OCI-LY3 (cell line): ENCODE measurements at regions not wholly inside any gene's neighbourhood (a gene's known extent, or its start where the extent isn't known, plus 50 kb on each side); places are given as distances from the start of the nearest gene placed in this dataset.

Experiments used
- H2AFZ ChIP-seq: fragments of 200-600, 300-600 bp; shearing (Covaris generic); 2 replicates; pipeline ENCODE4 v1.6.0; 2014; ENCODE audit warnings: antibody characterized with exemption, low read depth, low read length
- H3K27ac ChIP-seq: fragments of 200-600, 300-600 bp; sonication (generic); 2 replicates; pipeline ENCODE4 v1.5.1; 2014; ENCODE audit warnings: mild to moderate bottlenecking, low read length, moderate library complexity, mixed read lengths
- H3K27me3 ChIP-seq: fragments of 200-600, 300-600 bp; sonication (generic); 2 replicates; pipeline ENCODE4 v1.6.1; 2014; ENCODE audit warnings: low read depth, low read length, mixed read lengths
- H3K36me3 ChIP-seq: fragments of 200-600, 300-600 bp; sonication (generic); replicated peaks from 2 replicates; pipeline ENCODE3; 2014; ENCODE audit warnings: low read depth, low read length, mixed read lengths
- H3K4me1 ChIP-seq: fragments of 300-600, 200-600 bp; sonication (generic); 2 replicates; pipeline ENCODE4 v1.6.1; 2014; ENCODE audit warnings: low read length, mixed read lengths
- H3K4me2 ChIP-seq: fragments of 200-600, 300-600 bp; sonication (generic); 2 replicates; pipeline ENCODE4 v1.6.1; 2014; ENCODE audit warnings: low read length, mixed read lengths
- H3K4me3 ChIP-seq: fragments of 300-600, 200-600 bp; sonication (generic); 2 replicates; pipeline ENCODE4 v1.5.1; 2014; ENCODE audit warnings: antibody characterized with exemption, mild to moderate bottlenecking, low read length, moderate library complexity
- H3K79me2 ChIP-seq: fragments of 300-600, 200-600 bp; shearing (Covaris generic); 2 replicates; pipeline ENCODE4 v1.6.1; 2014; ENCODE audit warnings: mild to moderate bottlenecking, low read length, mixed read lengths
- H3K9ac ChIP-seq: fragments of 300-600, 200-600 bp; shearing (Covaris generic); 2 replicates; pipeline ENCODE4 v1.6.0; 2014; ENCODE audit warnings: mild to moderate bottlenecking, low read length, moderate library complexity
- H3K9me3 ChIP-seq: fragments of 200-600, 300-600 bp; shearing (Covaris generic); 2 replicates; pipeline ENCODE4 v1.6.1; 2014; ENCODE audit warnings: low read length, mixed read lengths; ENCODE audit not compliant: insufficient read depth
- H4K20me1 ChIP-seq: fragments of 200-600, 300-600 bp; sonication (generic); 2 replicates; pipeline ENCODE4 v1.6.1; 2016; ENCODE audit warnings: low read length, mixed read lengths; ENCODE audit not compliant: insufficient read depth
- EZH2phosphoT487 ChIP-seq: fragments of 200-600 bp; shearing (Covaris generic); IDR thresholded peaks from 2 replicates; pipeline ENCODE4 v1.6.1; 2018; ENCODE audit warnings: antibody characterized with exemption, mixed run types, low read depth
- TF ChIP-seq, protein P1 (sequence below): fragments of 200-600, 300-600 bp; sonication (generic); IDR thresholded peaks from 2 replicates; pipeline ENCODE4 v1.5.1; 2014; ENCODE audit warnings: antibody characterized with exemption, low read length, low read depth

- H3K27ac ChIP-seq = no peak overlapping the region
- H2AFZ ChIP-seq = no peak overlapping the region
- H3K9me3 ChIP-seq = no peaks in the 10 kb centered on the region
- no peaks in the 10 kb centered on the region for H3K4me1 ChIP-seq
- H3K4me3 ChIP-seq = no peak overlapping the region
- no peaks in the 10 kb centered on the region for H3K79me2 ChIP-seq
- H4K20me1 ChIP-seq = no peaks in the 10 kb centered on the region
- H3K27me3 ChIP-seq = no peaks in the 10 kb centered on the region
- H3K9ac ChIP-seq = no peak overlapping the region
- TF ChIP-seq, protein P1, sequence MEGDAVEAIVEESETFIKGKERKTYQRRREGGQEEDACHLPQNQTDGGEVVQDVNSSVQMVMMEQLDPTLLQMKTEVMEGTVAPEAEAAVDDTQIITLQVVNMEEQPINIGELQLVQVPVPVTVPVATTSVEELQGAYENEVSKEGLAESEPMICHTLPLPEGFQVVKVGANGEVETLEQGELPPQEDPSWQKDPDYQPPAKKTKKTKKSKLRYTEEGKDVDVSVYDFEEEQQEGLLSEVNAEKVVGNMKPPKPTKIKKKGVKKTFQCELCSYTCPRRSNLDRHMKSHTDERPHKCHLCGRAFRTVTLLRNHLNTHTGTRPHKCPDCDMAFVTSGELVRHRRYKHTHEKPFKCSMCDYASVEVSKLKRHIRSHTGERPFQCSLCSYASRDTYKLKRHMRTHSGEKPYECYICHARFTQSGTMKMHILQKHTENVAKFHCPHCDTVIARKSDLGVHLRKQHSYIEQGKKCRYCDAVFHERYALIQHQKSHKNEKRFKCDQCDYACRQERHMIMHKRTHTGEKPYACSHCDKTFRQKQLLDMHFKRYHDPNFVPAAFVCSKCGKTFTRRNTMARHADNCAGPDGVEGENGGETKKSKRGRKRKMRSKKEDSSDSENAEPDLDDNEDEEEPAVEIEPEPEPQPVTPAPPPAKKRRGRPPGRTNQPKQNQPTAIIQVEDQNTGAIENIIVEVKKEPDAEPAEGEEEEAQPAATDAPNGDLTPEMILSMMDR = no peak
- no peak for TF ChIP-seq EZH2phosphoT487
- H3K36me3 ChIP-seq = no peaks in the 10 kb centered on the region
- H3K4me2 ChIP-seq = no peak overlapping the region
Measured at GRCh38 chr14:53495846-53496343, 342.8 kb upstream of the DDHD1 start.

DNA sequence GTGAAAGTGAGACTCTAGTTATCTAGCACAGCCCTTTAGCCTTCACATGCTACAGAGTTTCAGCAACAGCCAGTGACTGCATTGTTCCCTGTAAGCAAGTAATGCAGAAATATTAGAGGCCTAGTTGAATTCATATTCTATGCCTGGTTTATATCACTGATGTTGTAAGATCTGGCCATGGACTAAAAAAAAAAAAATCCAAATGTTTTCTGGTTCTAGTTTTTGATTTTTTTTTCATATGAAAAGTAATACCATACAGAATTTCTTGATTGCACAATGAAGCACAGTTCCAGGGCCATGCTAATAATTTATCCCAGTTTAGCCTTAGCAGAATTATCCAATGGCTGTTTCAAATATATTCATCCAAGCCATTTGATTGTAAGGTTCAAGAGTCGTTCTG lies 341.5 kb upstream of the DDHD1 start:
- Histone ChIP-seq H3K27ac (no peak overlapping the region), H3K9ac (no peak overlapping the region), H2AFZ (no peak overlapping the region), H3K79me2 (no peaks in the 10 kb centered on the region), H3K36me3 (no peaks in the 10 kb centered on the region), H3K4me1 (no peaks in the 10 kb centered on the region), H3K9me3 (no peaks in the 10 kb centered on the region), H3K4me3 (no peak overlapping the region), H4K20me1 (no peaks in the 10 kb centered on the region), H3K27me3 (no peaks in the 10 kb centered on the region), H3K4me2 (no peak overlapping the region)
- TF ChIP-seq, protein P1 = no peak
- no peak for TF ChIP-seq EZH2phosphoT487

DNA sequence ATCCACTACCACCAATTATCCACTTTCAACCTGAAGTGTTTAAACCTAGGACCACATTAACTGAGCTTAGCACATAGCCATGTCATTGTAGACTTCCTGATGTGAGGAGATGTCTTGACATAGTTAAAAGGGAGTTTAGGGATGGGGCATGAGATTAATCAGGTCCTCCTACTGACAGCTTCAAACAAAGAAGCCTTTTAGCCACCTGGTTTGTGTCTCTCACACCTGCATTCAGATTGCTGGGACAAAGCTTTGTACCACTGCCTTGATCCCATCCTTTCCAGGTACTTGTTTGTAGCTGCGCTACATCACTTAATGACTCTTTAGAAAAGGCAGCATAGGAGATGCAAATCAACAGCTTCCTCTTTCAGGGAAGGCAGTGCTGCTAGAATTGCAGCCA lies 340.7 kb upstream of the DDHD1 start:
- Histone ChIP-seq H3K27me3 (no peaks in the 10 kb centered on the region), H2AFZ (no peak overlapping the region), H3K36me3 (no peaks in the 10 kb centered on the region), H3K27ac (no peak overlapping the region), H3K4me3 (no peak overlapping the region), H4K20me1 (no peaks in the 10 kb centered on the region), H3K9ac (no peak overlapping the region), H3K4me1 (no peaks in the 10 kb centered on the region), H3K9me3 (no peaks in the 10 kb centered on the region), H3K4me2 (no peak overlapping the region), H3K79me2 (no peaks in the 10 kb centered on the region)
- no peak for TF ChIP-seq EZH2phosphoT487
- TF ChIP-seq, protein P1 = no peak

DNA sequence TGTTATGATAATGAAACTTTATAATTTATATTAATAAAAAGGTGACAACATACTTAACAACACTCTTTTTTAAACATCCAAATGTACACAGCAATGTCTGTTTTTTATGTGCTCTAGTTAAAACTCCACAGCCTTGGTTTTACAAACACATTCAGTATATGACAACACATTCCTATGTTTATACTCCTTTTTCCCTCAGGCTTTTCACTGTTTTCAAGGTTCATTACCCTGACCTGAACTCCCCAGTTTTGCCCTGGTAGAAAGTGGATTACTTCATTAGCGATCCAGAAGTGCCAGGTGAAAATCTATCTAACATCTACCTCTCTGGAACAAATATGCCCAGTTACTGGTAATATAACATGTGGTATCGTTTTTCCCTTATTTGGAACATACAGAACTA lies 340.2 kb upstream of the DDHD1 start:
- Histone ChIP-seq H3K4me2 (no peak overlapping the region), H3K4me3 (no peak overlapping the region), H3K9me3 (no peaks in the 10 kb centered on the region), H3K4me1 (no peaks in the 10 kb centered on the region), H2AFZ (no peak overlapping the region), H3K27me3 (no peaks in the 10 kb centered on the region), H3K27ac (no peak overlapping the region), H3K9ac (no peak overlapping the region), H4K20me1 (no peaks in the 10 kb centered on the region), H3K79me2 (no peaks in the 10 kb centered on the region), H3K36me3 (no peaks in the 10 kb centered on the region)
- TF ChIP-seq, protein P1 = no peak
- TF ChIP-seq EZH2phosphoT487 = no peak
